Kidney glomerular epithelial cell (primary cell): ENCODE measurements at regions not wholly inside any gene's neighbourhood (a gene's known extent, or its start where the extent isn't known, plus 50 kb on each side); places are given as distances from the start of the nearest gene placed in this dataset.
"Not testable (repeated sequence)": the region's sequence is repeated elsewhere in the genome, so short reads cannot be mapped to it uniquely, and the experiment has no call there.

Experiments
- DNase-seq: peaks from one replicate; lab custom pipeline; 2025; lab: John Stamatoyannopoulos, UW

GRCh38 chr16:58821886-58822285 is 87.8 kb upstream of the GOT2 start:
- no peak for DNase-seq

GRCh38 chr16:58820411-58820810 is 86.3 kb upstream of the GOT2 start:
- DNase-seq: no peak

GRCh38 chr16:58815181-58815888 is 81.2 kb upstream of the GOT2 start:
- peak; percentile 6 for DNase-seq

GRCh38 chr16:58814348-58814801 is 80.3 kb upstream of the GOT2 start:
- DNase-seq: peak; percentile 50

- DNase-seq: no peak
Measured at GRCh38 chr16:58809213-58809612, 75.1 kb upstream of the GOT2 start.

GRCh38 chr16:58807276-58807675 is 73.2 kb upstream of the GOT2 start:
- no peak for DNase-seq

- DNase-seq: no peak
Measured at GRCh38 chr16:58801838-58802237, 67.7 kb upstream of the GOT2 start.

- DNase-seq: no peak
Measured at GRCh38 chr16:58797137-58797801, 63.2 kb upstream of the GOT2 start.

GRCh38 chr16:58793366-58793765 is 59.2 kb upstream of the GOT2 start:
- DNase-seq: no peak

- no peak for DNase-seq
Measured at GRCh38 chr16:58792188-58792587, 58.1 kb upstream of the GOT2 start.

GRCh38 chr16:58790816-58791557 is 56.9 kb upstream of the GOT2 start:
- DNase-seq: not testable (repeated sequence)

- DNase-seq: no peak
Measured at GRCh38 chr16:58789351-58789750, 55.2 kb upstream of the GOT2 start.
